Neural crest cell (in vitro differentiated cells): ENCODE measurements at regions not wholly inside any gene's neighbourhood (a gene's known extent, or its start where the extent isn't known, plus 50 kb on each side); places are given as distances from the start of the nearest gene placed in this dataset.

Experiments used
- DNase-seq: peaks from one replicate; pipeline ENCODE4 v3.0.0; 2021; ENCODE audit warnings: low read depth, mixed read lengths, low spot score
- H3K27ac Mint-ChIP-seq: one replicate; pipeline ENCODE4 v1.8.0; 2021; ENCODE audit warnings: mild to moderate bottlenecking, mixed read lengths; ENCODE audit not compliant: unreplicated experiment
- H3K27me3 Mint-ChIP-seq: 2 replicates; pipeline ENCODE4 v1.8.0; 2021; ENCODE audit warnings: low read depth, mild to moderate bottlenecking, mixed read lengths
- H3K36me3 Mint-ChIP-seq: 2 replicates; pipeline ENCODE4 v1.8.0; 2021; ENCODE audit warnings: low read depth, mild to moderate bottlenecking, mixed read lengths
- H3K4me1 Mint-ChIP-seq: 2 replicates; pipeline ENCODE4 v1.8.0; 2021; ENCODE audit warnings: mixed read lengths
- H3K4me3 Mint-ChIP-seq: one replicate; pipeline ENCODE4 v1.8.0; 2021; ENCODE audit warnings: mild to moderate bottlenecking, mixed read lengths
- H3K9me3 Mint-ChIP-seq: 2 replicates; pipeline ENCODE4 v1.8.0; 2021; ENCODE audit warnings: mixed read lengths
- TF ChIP-seq, protein P1 (sequence below): fragments of 200-600 bp; sonication (generic); conservative IDR thresholded peaks from 2 replicates; pipeline ENCODE4 v1.5.0; 2021; ENCODE audit warnings: antibody characterized with exemption, mild to moderate bottlenecking

DNA sequence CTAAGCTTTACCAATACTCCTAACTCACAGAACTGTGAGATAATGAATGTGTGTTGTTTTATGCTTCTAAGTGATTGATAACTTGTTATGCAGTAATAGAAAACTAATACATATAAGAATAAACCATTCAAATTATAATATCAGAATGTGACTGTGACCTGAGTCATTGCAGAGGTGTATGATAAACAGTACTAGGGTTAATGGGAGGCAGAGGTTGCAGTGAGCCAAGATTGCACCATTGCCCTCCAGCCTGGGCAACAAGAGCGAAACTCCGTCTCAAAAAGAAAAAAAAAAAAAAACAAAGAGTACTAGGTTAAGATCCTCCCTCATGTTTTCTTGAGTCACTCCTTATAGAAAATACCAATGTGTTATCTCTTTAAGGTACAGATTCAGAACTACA is 950.3 kb downstream of the SORCS1 start:
- Mint-ChIP-seq H3K27me3 (no peaks in the 10 kb centered on the region), H3K9me3 (no peaks in the 10 kb centered on the region), H3K27ac (no peak overlapping the region), H3K4me3 (no peak overlapping the region), H3K4me1 (no peaks in the 10 kb centered on the region), H3K36me3 (no peaks in the 10 kb centered on the region)
- TF ChIP-seq, protein P1, sequence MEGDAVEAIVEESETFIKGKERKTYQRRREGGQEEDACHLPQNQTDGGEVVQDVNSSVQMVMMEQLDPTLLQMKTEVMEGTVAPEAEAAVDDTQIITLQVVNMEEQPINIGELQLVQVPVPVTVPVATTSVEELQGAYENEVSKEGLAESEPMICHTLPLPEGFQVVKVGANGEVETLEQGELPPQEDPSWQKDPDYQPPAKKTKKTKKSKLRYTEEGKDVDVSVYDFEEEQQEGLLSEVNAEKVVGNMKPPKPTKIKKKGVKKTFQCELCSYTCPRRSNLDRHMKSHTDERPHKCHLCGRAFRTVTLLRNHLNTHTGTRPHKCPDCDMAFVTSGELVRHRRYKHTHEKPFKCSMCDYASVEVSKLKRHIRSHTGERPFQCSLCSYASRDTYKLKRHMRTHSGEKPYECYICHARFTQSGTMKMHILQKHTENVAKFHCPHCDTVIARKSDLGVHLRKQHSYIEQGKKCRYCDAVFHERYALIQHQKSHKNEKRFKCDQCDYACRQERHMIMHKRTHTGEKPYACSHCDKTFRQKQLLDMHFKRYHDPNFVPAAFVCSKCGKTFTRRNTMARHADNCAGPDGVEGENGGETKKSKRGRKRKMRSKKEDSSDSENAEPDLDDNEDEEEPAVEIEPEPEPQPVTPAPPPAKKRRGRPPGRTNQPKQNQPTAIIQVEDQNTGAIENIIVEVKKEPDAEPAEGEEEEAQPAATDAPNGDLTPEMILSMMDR: no peak
- DNase-seq: no peak

DNA sequence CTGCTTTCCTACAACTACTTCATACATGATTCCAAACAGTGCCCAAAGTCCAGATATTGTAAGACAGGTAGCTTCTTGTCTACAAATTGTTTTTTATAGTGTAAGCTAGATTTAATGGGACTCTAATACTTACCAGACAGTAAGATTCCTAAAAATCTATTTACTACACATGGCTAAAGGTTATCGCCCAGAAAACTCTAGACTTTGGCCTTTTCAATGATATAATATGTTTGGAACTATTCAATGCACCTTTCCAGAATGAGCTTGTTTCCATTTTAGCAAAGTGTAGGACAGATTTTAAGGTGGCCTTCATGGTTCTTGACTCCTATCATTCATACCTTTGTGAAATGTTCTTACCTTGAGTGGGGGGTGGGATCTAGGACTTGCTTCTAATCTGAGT is 951.0 kb downstream of the SORCS1 start:
- Mint-ChIP-seq H3K4me1 (no peaks in the 10 kb centered on the region), H3K36me3 (no peaks in the 10 kb centered on the region), H3K27me3 (no peaks in the 10 kb centered on the region), H3K9me3 (no peaks in the 10 kb centered on the region), H3K27ac (no peak overlapping the region), H3K4me3 (no peak overlapping the region)
- DNase-seq: no peak
- TF ChIP-seq, protein P1: no peak

DNA sequence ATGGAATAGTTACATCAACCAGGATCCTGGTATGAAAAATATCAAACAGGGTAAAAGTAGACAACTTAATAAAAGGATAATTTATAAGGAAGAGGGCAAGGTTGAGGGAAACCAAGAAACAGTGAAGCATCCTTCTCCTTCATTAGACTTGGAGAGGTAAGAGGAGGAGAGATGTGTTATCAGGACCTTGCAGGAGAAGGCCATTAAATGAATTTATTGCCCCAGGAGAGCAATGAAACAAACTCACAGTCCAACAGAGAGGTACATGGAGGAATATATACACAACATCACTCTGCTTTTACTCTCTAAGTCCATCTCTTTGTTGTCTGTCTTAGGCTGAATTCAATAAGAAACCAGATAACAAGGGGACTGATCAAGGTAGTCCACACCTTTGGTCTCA is 966.2 kb downstream of the SORCS1 start:
- Mint-ChIP-seq H3K9me3 (no peaks in the 10 kb centered on the region), H3K27me3 (no peaks in the 10 kb centered on the region), H3K36me3 (no peaks in the 10 kb centered on the region), H3K27ac (no peak overlapping the region), H3K4me1 (no peaks in the 10 kb centered on the region), H3K4me3 (no peak overlapping the region)
- DNase-seq: no peak
- TF ChIP-seq, protein P1: no peak

DNA sequence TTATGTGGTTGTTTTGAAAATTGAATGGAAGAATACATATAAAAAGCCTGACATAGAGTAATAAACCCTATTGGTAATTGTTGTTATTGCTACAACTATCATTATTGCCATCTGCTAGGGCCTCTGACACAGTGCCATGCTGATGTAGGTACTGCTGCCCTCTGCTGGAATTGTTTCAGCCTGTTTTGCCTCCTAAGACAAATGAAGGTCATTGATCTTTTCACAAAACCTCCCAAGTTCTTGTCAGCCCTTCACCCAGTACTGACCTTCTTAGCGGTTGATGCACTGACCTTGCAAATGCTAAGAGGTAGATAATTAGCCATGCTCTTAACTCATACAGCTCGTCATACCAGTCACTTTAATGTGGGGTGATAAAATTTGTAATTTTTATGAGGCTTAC is 975.2 kb downstream of the SORCS1 start:
- Mint-ChIP-seq H3K9me3 (no peaks in the 10 kb centered on the region), H3K36me3 (no peaks in the 10 kb centered on the region), H3K4me1 (no peaks in the 10 kb centered on the region), H3K4me3 (no peak overlapping the region), H3K27ac (no peak overlapping the region), H3K27me3 (no peaks in the 10 kb centered on the region)
- DNase-seq: peak; percentile 30
- TF ChIP-seq, protein P1: peak; percentile 66

DNA sequence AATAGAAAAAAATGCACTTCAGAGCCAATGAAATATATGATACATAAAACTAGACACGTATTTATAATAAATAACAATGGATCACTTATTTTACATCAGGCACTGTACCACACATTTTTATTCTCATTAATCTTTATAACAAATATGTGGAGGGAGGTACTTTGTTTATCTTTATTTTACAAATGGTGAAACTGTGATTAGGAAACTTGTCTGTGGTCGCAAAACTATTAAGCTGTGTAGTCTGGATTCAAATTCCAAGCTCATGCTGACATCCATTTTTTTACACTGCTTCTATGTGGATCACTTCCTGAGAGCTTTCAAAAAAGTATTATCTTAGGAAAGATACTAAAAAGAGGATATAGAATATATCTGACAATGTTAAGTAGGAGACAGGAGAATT is 978.6 kb downstream of the SORCS1 start:
- TF ChIP-seq, protein P1: no peak
- H3K27ac Mint-ChIP-seq: no peak overlapping the region
- no peaks in the 10 kb centered on the region for H3K9me3 Mint-ChIP-seq
- H3K4me3 Mint-ChIP-seq: no peak overlapping the region
- no peaks in the 10 kb centered on the region for H3K27me3 Mint-ChIP-seq
- H3K36me3 Mint-ChIP-seq: no peaks in the 10 kb centered on the region
- H3K4me1 Mint-ChIP-seq: no peaks in the 10 kb centered on the region
- no peak for DNase-seq

DNA sequence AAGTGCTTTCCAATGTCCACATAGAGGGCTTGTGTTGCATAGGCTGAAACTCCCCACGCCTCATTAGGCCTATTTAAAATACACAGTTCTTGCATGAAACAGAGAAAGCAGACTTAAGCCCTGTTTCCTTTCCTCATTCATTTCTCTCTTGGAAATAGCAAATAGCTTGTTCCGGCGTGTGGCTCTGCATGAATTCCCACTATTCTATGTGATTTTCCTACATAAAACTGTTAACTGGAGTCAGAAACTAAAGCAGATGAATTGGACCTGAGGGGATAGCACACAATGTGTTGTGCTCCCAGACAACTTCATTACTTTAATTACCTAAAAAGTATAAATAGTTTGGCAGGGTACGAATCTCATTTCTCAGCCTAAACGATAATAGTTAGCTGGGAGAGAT is 981.5 kb downstream of the SORCS1 start:
- Mint-ChIP-seq H3K4me3 (no peak overlapping the region), H3K4me1 (peaks cover 5% of the 10 kb centered on the region), H3K36me3 (no peaks in the 10 kb centered on the region), H3K27me3 (no peaks in the 10 kb centered on the region), H3K27ac (no peak overlapping the region), H3K9me3 (no peaks in the 10 kb centered on the region)
- no peak for DNase-seq
- TF ChIP-seq, protein P1: no peak
